H1 (cell line): ENCODE measurements at regions not wholly inside any gene's neighbourhood (a gene's known extent, or its start where the extent isn't known, plus 50 kb on each side); places are given as distances from the start of the nearest gene placed in this dataset.

ENCODE experiments used
- CTCF ChIA-PET: fragments of 300-600 bp; sonication (Branson Sonifier 250); formaldehyde crosslinking; loops from one replicate; lab custom pipeline; 2021; ENCODE audit not compliant: partially characterized antibody; lab: Charles Lee
- POLR2A ChIA-PET: fragments of 300-600 bp; sonication (Branson Sonifier 250); formaldehyde crosslinking; loops from one replicate; lab custom pipeline; 2021; ENCODE audit warnings: inconsistent platforms; ENCODE audit not compliant: partially characterized antibody; lab: Charles Lee
- DNase-seq, 2 experiments: peaks; one replicate each; pipeline versions ENCODE4 v3.0.0 to v3.0.0-alpha.2; 2010 to 2022; ENCODE audit warnings: low spot score in 2 of 2, low read depth in 1 of 2, mixed read lengths in 1 of 2
- FAIRE-seq: peaks from 2 replicates; lab custom pipeline; 2011; peaks lifted over from hg19 to GRCh38; lab: Jason Lieb, UNC
- H2AFZ ChIP-seq: 2 replicates; pipeline ENCODE4 v1.8.1; 2012; ENCODE audit warnings: low read length, inconsistent platforms
- H2AK5ac ChIP-seq: 2 replicates; pipeline ENCODE4 v1.6.1; 2013; ENCODE audit warnings: low read depth, low read length
- H2BK120ac ChIP-seq: replicated peaks from 2 replicates; pipeline ENCODE3; 2013; ENCODE audit warnings: low read depth, low read length, inconsistent platforms
- H2BK12ac ChIP-seq: 2 replicates; pipeline ENCODE4 v1.6.1; 2013; ENCODE audit warnings: low read depth, low read length
- H2BK15ac ChIP-seq: 2 replicates; pipeline ENCODE4 v1.6.1; 2013; ENCODE audit warnings: low read length
- H2BK20ac ChIP-seq: 2 replicates; pipeline ENCODE4 v1.6.1; 2013; ENCODE audit warnings: low read length
- H2BK5ac ChIP-seq: 2 replicates; pipeline ENCODE4 v1.6.1; 2013; ENCODE audit warnings: low read depth, low read length
- H3K14ac ChIP-seq: 2 replicates; pipeline ENCODE4 v1.6.1; 2013; ENCODE audit warnings: inconsistent platforms; ENCODE audit not compliant: insufficient read length
- H3K18ac ChIP-seq: 2 replicates; pipeline ENCODE4 v1.6.1; 2013; ENCODE audit warnings: low read length; ENCODE audit errors: extremely low read depth
- H3K23ac ChIP-seq: 2 replicates; pipeline ENCODE4 v1.6.1; 2013; ENCODE audit warnings: inconsistent platforms; ENCODE audit not compliant: insufficient read length
- H3K23me2 ChIP-seq: 2 replicates; pipeline ENCODE4 v1.6.1; 2013; ENCODE audit warnings: low read depth, low read length
- H3K27ac ChIP-seq: 2 replicates; pipeline ENCODE4 v1.6.1; 2011; ENCODE audit warnings: low read depth, low read length, inconsistent platforms
- H3K27me3 ChIP-seq, 4 experiments: replicated peaks in 1 of 4; 1 replicate in 1 of 4; 2 replicates in 3 of 4; pipeline versions ENCODE4 v1.6.1 to v1.8.1; 2011 to 2013; ENCODE audit warnings: low read length in 3 of 4, mild to moderate bottlenecking in 3 of 4, inconsistent platforms in 2 of 4, mixed read lengths in 2 of 4, moderate library complexity in 1 of 4; ENCODE audit not compliant: control insufficient read depth in 3 of 4, insufficient read depth in 3 of 4; ENCODE audit errors: extremely low read depth in 1 of 4
- H3K36me3 ChIP-seq, 4 experiments: 2 replicates each; pipeline versions ENCODE4 v1.6.1 to v1.8.1; 2011 to 2013; ENCODE audit warnings: mild to moderate bottlenecking in 4 of 4, low read length in 3 of 4, moderate library complexity in 2 of 4, control low read depth in 1 of 4, inconsistent platforms in 1 of 4; ENCODE audit not compliant: insufficient read depth in 4 of 4, control insufficient read depth in 2 of 4
- H3K4ac ChIP-seq: replicated peaks from 2 replicates; pipeline ENCODE3; 2013; ENCODE audit warnings: low read length, low read depth, mixed read lengths, inconsistent platforms; ENCODE audit not compliant: insufficient read length
- H3K4me1 ChIP-seq, 4 experiments: replicated peaks in 1 of 4; 1 replicate in 1 of 4; 2 replicates in 3 of 4; pipeline versions ENCODE4 v1.6.1 to v1.8.1; 2011 to 2013; ENCODE audit warnings: low read length in 3 of 4, inconsistent platforms in 2 of 4, mixed read lengths in 1 of 4; ENCODE audit not compliant: insufficient read depth in 4 of 4, control insufficient read depth in 3 of 4
- H3K4me2 ChIP-seq, 2 experiments: 2 replicates each; pipeline versions ENCODE4 v1.6.1 to v1.8.1; 2011 to 2013; ENCODE audit warnings: low read depth in 2 of 2, low read length in 2 of 2, control low read depth in 1 of 2, inconsistent platforms in 1 of 2, mild to moderate bottlenecking in 1 of 2; ENCODE audit not compliant: insufficient read depth in 1 of 2
- H3K4me3 ChIP-seq, 4 experiments: fragments of 200-600, 300-600 bp in 1 of 4; sonication (generic), shearing (Covaris generic), sonication (Bioruptor Twin) in 1 of 4; 2 replicates each; pipeline versions ENCODE4 v1.5.1 to v1.8.1; 2011 to 2016; ENCODE audit warnings: low read length in 4 of 4, low read depth in 3 of 4, control low read depth in 2 of 4, inconsistent platforms in 2 of 4, mild to moderate bottlenecking in 2 of 4, mixed read lengths in 1 of 4, moderate library complexity in 1 of 4; ENCODE audit not compliant: insufficient read depth in 2 of 4; ENCODE audit errors: extremely low read depth in 1 of 4
- H3K56ac ChIP-seq: replicated peaks from 2 replicates; pipeline ENCODE3; 2013; ENCODE audit warnings: low read depth, mild to moderate bottlenecking, mixed read lengths, low read length, inconsistent platforms; ENCODE audit not compliant: insufficient read length
- H3K79me1 ChIP-seq: 2 replicates; pipeline ENCODE4 v1.6.1; 2013; ENCODE audit warnings: low read depth, low read length, control low read depth
- H3K79me2 ChIP-seq, 2 experiments: 2 replicates each; pipeline versions ENCODE4 v1.6.1 to v1.8.1; 2012 to 2013; ENCODE audit warnings: low read length in 2 of 2, mild to moderate bottlenecking in 2 of 2, inconsistent platforms in 1 of 2; ENCODE audit not compliant: insufficient read depth in 2 of 2, control insufficient read depth in 1 of 2
- H3K9ac ChIP-seq, 4 experiments: replicated peaks in 1 of 4; 1 replicate in 1 of 4; 2 replicates in 3 of 4; pipeline versions ENCODE4 v1.6.1 to v1.8.1; 2011 to 2013; ENCODE audit warnings: low read depth in 3 of 4, low read length in 3 of 4, control low read depth in 2 of 4, mild to moderate bottlenecking in 2 of 4, moderate library complexity in 2 of 4, inconsistent platforms in 1 of 4; ENCODE audit errors: extremely low read depth in 1 of 4
- H3K9me3 ChIP-seq, 2 experiments: 2 replicates each; pipeline versions ENCODE4 v1.6.1 to v1.8.1; 2012 to 2013; ENCODE audit warnings: mild to moderate bottlenecking in 2 of 2, moderate library complexity in 2 of 2, control low read depth in 1 of 2, inconsistent platforms in 1 of 2, low read depth in 1 of 2, low read length in 1 of 2, mixed read lengths in 1 of 2; ENCODE audit not compliant: insufficient read depth in 2 of 2
- H4K20me1 ChIP-seq, 2 experiments: replicated peaks in 1 of 2; 2 replicates each; pipeline versions ENCODE3 to v1.8.1; 2011 to 2013; ENCODE audit warnings: inconsistent platforms in 2 of 2, low read length in 2 of 2, mild to moderate bottlenecking in 1 of 2; ENCODE audit not compliant: insufficient read depth in 2 of 2, control insufficient read depth in 1 of 2
- H4K5ac ChIP-seq: 2 replicates; pipeline ENCODE4 v1.6.1; 2013; ENCODE audit warnings: low read length, low read depth, mixed read lengths, inconsistent platforms; ENCODE audit not compliant: insufficient read length
- H4K8ac ChIP-seq: 2 replicates; pipeline ENCODE4 v1.8.0; 2013; ENCODE audit warnings: mild to moderate bottlenecking, moderate library complexity, low read length, inconsistent platforms; ENCODE audit not compliant: insufficient read depth; ENCODE audit errors: extremely low read depth
- H4K91ac ChIP-seq: replicated peaks from 2 replicates; pipeline ENCODE3; 2013; ENCODE audit warnings: low read length, mixed read lengths, inconsistent platforms; ENCODE audit not compliant: insufficient read length
- GTF2F1 ChIP-seq: IDR thresholded peaks from 2 replicates; pipeline ENCODE4 v1.6.1; 2012; ENCODE audit warnings: low read depth, low read length, improper control_type of control experiment, borderline replicate concordance
- KDM1A ChIP-seq: fragments of 200-600, 300-600 bp; sonication (generic); IDR thresholded peaks from 2 replicates; pipeline ENCODE4 v1.7.1; 2016; ENCODE audit warnings: mild to moderate bottlenecking, low read length, borderline replicate concordance
- WGBS, 2 experiments: shearing (Covaris generic) in 1 of 2; methylation state at CpG; one replicate each; pipeline versions ENCODE4 v1.1.6 to v1.1.7; 2013 to 2015; ENCODE audit warnings: low lambda C conversion rate in 2 of 2, mixed read lengths in 2 of 2, inconsistent platforms in 1 of 2, low coverage in 1 of 2, missing lambda C conversion rate in 1 of 2; ENCODE audit not compliant: insufficient replicate concordance in 2 of 2, insufficient coverage in 1 of 2, insufficient read length in 1 of 2; ENCODE audit errors: extremely low coverage in 1 of 2, missing lambda C conversion rate in 1 of 2; 5-methylcytosine and 5-hydroxymethylcytosine counted together

DNA sequence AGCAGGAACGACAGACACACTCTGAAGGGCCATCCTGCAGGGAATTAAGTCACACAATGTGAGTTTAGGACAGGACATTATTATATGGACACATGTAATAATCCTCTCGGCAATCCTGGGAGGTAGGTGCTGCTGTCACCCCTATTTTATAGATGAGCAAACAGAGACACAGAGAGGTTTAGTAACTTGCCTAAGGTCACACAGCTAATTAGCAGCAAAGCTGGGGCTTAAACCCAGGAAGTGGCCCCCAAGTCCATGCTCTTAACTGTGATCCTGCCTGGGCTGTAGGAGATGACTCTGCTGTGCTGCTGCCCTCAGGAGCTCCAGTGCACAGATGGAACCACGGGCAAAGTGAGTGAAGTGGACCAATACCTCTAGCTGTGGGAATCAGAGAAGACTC, 660.0 kb downstream of the PTPRU start:
- Histone ChIP-seq H4K91ac (no peak overlapping the region), H4K20me1 (no peaks in the 10 kb centered on the region)
- TF ChIP-seq GTF2F1 = no peak
- peak; percentile 64; the same call in 1 of the 2 replicates for TF ChIP-seq KDM1A
- TF ChIP-seq, all 59 proteins: peak for 1
- no peak overlapping the region for H3K9ac ChIP-seq
- H3K18ac ChIP-seq = no peak overlapping the region
- H3K27me3 ChIP-seq = no peaks in the 10 kb centered on the region
- ChIA-PET POLR2A (interaction anchor here (0.6 kb wide), 1 partner anchor 49 kb away, joined by 3 read pairs; no protein-coding TSS in a partner anchor), CTCF (interaction anchor here (1.1 to 1.4 kb wide), 4 partner anchors 13 to 191 kb away, joined by 3 to 4 read pairs (median 3); no protein-coding TSS in a partner anchor)
- no peak overlapping the region for H2BK120ac ChIP-seq
- no peak for DNase-seq
- no peak overlapping the region for H2AK5ac ChIP-seq
- H2BK20ac ChIP-seq = 0 out of 2 replicates have a peak overlapping the region, but pooled peaks have one; percentile 10
- peaks cover 0 to 12% (median 1%) of the 10 kb centered on the region in 4 experiments; a peak in 4 of 7 replicates for H3K4me1 ChIP-seq
- no peak overlapping the region for H3K23ac ChIP-seq
- no peak overlapping the region for H4K5ac ChIP-seq
- no peak overlapping the region for H3K4ac ChIP-seq
- no peak overlapping the region for H3K56ac ChIP-seq
- no peak overlapping the region for H3K14ac ChIP-seq
- no peak for FAIRE-seq
- H3K79me2 ChIP-seq = no peaks in the 10 kb centered on the region
- no peak overlapping the region for H3K27ac ChIP-seq
- no peak overlapping the region for H4K8ac ChIP-seq
- no peaks in the 10 kb centered on the region for H3K36me3 ChIP-seq
- H2BK5ac ChIP-seq = 0 out of 2 replicates have a peak overlapping the region, but pooled peaks have one; percentile 18
- no peaks in the 10 kb centered on the region for H3K9me3 ChIP-seq
- no peak overlapping the region for H3K4me2 ChIP-seq
- H2BK12ac ChIP-seq = no peak overlapping the region
- no peaks in the 10 kb centered on the region for H3K79me1 ChIP-seq
- no peak overlapping the region for H3K4me3 ChIP-seq
- WGBS, 2 experiments = 93% methylated on average over 3 of the region's 3 CpGs; no CpG with 5 or more reads in 1 of the 2 experiments
- H2AFZ ChIP-seq = no peak overlapping the region
- 0 out of 2 replicates have a peak, but pooled peaks cover 2% of the 10 kb centered on the region for H3K23me2 ChIP-seq
- no peak overlapping the region for H2BK15ac ChIP-seq
